ENCODE measurements at regions not wholly inside any gene's neighbourhood (a gene's known extent, or its start where the extent isn't known, plus 50 kb on each side); places are given as distances from the start of the nearest gene placed in this dataset.

- no peaks in the 10 kb centered on the region for H3K27me3 ChIP-seq (ENCODE audit: insufficient read depth, low read depth, severe bottlenecking)
- no peak overlapping the region for H3K4me3 ChIP-seq (ENCODE audit: low read depth, low read length)
- TF ChIP-seq CTCF (IDR thresholded peaks at IDR 0.05; ENCODE audit: low read depth, low read length) = no peak
- H3K36me3 ChIP-seq = no peaks in the 10 kb centered on the region
- no peak for DNase-seq
- H3K9me3 ChIP-seq (ENCODE audit: severe bottlenecking) = peaks cover 6% of the 10 kb centered on the region
- no peak overlapping the region for H3K27ac ChIP-seq
Observed at GRCh38 chr13:106405731-106406130, 129.7 kb downstream of the EFNB2 start.

GRCh38 chr13:106403280-106403679 is 132.2 kb downstream of the EFNB2 start:
- H3K9me3 ChIP-seq (ENCODE audit: severe bottlenecking) = no peaks in the 10 kb centered on the region
- H3K36me3 ChIP-seq = no peaks in the 10 kb centered on the region
- no peaks in the 10 kb centered on the region for H3K27me3 ChIP-seq (ENCODE audit: insufficient read depth, low read depth, severe bottlenecking)
- TF ChIP-seq CTCF (IDR thresholded peaks at IDR 0.05; ENCODE audit: low read depth, low read length) = no peak
- H3K4me3 ChIP-seq (ENCODE audit: low read depth, low read length) = no peak overlapping the region
- H3K27ac ChIP-seq = no peak overlapping the region
- no peak for DNase-seq

- Histone ChIP-seq H3K4me3 (ENCODE audit: low read depth, low read length) (no peak overlapping the region), H3K36me3 (no peaks in the 10 kb centered on the region), H3K27me3 (ENCODE audit: insufficient read depth, low read depth, severe bottlenecking) (no peaks in the 10 kb centered on the region), H3K9me3 (ENCODE audit: severe bottlenecking) (no peaks in the 10 kb centered on the region), H3K27ac (no peak overlapping the region)
- no peak for DNase-seq
- TF ChIP-seq CTCF (IDR thresholded peaks at IDR 0.05; ENCODE audit: low read depth, low read length) = no peak
Observed at GRCh38 chr13:106402866-106403265, 132.6 kb downstream of the EFNB2 start.

- no peaks in the 10 kb centered on the region for H3K27me3 ChIP-seq (ENCODE audit: insufficient read depth, low read depth, severe bottlenecking)
- no peak overlapping the region for H3K4me3 ChIP-seq (ENCODE audit: low read depth, low read length)
- DNase-seq = no peak
- H3K27ac ChIP-seq = no peak overlapping the region
- TF ChIP-seq CTCF (IDR thresholded peaks at IDR 0.05; ENCODE audit: low read depth, low read length) = no peak
- no peaks in the 10 kb centered on the region for H3K36me3 ChIP-seq
- no peaks in the 10 kb centered on the region for H3K9me3 ChIP-seq (ENCODE audit: severe bottlenecking)
Observed at GRCh38 chr13:106401081-106401480, 134.4 kb downstream of the EFNB2 start.

- TF ChIP-seq CTCF (IDR thresholded peaks at IDR 0.05; ENCODE audit: low read depth, low read length) = no peak
- H3K4me3 ChIP-seq (ENCODE audit: low read depth, low read length) = no peak overlapping the region
- no peak for DNase-seq
- no peaks in the 10 kb centered on the region for H3K9me3 ChIP-seq (ENCODE audit: severe bottlenecking)
- no peak overlapping the region for H3K27ac ChIP-seq
- no peaks in the 10 kb centered on the region for H3K27me3 ChIP-seq (ENCODE audit: insufficient read depth, low read depth, severe bottlenecking)
- H3K36me3 ChIP-seq = no peaks in the 10 kb centered on the region
Observed at GRCh38 chr13:106400289-106400688, 135.2 kb downstream of the EFNB2 start.

GRCh38 chr13:106398289-106398688 is 137.2 kb downstream of the EFNB2 start:
- Histone ChIP-seq H3K4me3 (ENCODE audit: low read depth, low read length) (no peak overlapping the region), H3K27me3 (ENCODE audit: insufficient read depth, low read depth, severe bottlenecking) (no peaks in the 10 kb centered on the region), H3K27ac (no peak overlapping the region), H3K36me3 (no peaks in the 10 kb centered on the region), H3K9me3 (ENCODE audit: severe bottlenecking) (no peaks in the 10 kb centered on the region)
- TF ChIP-seq CTCF (IDR thresholded peaks at IDR 0.05; ENCODE audit: low read depth, low read length) = no peak
- no peak for DNase-seq
